WTC11 (cell line): ENCODE measurements at regions not wholly inside any gene's neighbourhood (a gene's known extent, or its start where the extent isn't known, plus 50 kb on each side); places are given as distances from the start of the nearest gene placed in this dataset.
A peak's percentile ranks its signal among the peaks of the same experiment; 100 is the strongest.

Experiments used
- ATAC-seq: fragments of 200-7000 bp; cut with Tn5 transposase; 2 replicates; pipeline ENCODE4 v1.10.0; 2021; ENCODE audit warnings: mild to moderate bottlenecking, moderate library complexity
- CTCF ChIA-PET: fragments of 300-600 bp; sonication (Branson Sonifier 250); formaldehyde crosslinking; loops from one replicate; lab custom pipeline; 2021; ENCODE audit warnings: antibody characterized with exemption; lab: Charles Lee
- POLR2A ChIA-PET: fragments of 350-600 bp; sonication (Branson Sonifier 250); formaldehyde crosslinking; loops from one replicate; lab custom pipeline; 2021; ENCODE audit warnings: antibody characterized with exemption; lab: Charles Lee
- DNase-seq: peaks from one replicate; pipeline ENCODE4 v3.0.0; 2021; ENCODE audit warnings: low spot score
- H3K27ac Mint-ChIP-seq: 2 replicates; pipeline ENCODE4 v1.8.0; 2021; ENCODE audit warnings: mixed read lengths
- H3K27me3 Mint-ChIP-seq: 2 replicates; pipeline ENCODE4 v1.8.0; 2021; ENCODE audit warnings: low read depth, mild to moderate bottlenecking, moderate library complexity, mixed read lengths
- H3K36me3 Mint-ChIP-seq: 2 replicates; pipeline ENCODE4 v1.8.0; 2021; ENCODE audit warnings: mixed read lengths
- H3K4me1 Mint-ChIP-seq: 2 replicates; pipeline ENCODE4 v1.8.0; 2022; ENCODE audit warnings: mixed read lengths
- H3K4me3 Mint-ChIP-seq: 2 replicates; pipeline ENCODE4 v1.8.0; 2021; ENCODE audit warnings: mild to moderate bottlenecking, moderate library complexity, mixed read lengths
- H3K9me3 Mint-ChIP-seq: 2 replicates; pipeline ENCODE4 v1.8.0; 2021; ENCODE audit warnings: mixed read lengths
- CREM ChIP-seq: sonication (generic); formaldehyde crosslinking; IDR thresholded peaks from 2 replicates; pipeline ENCODE4 v1.8.1; 2022; ENCODE audit warnings: mild to moderate bottlenecking, missing genetic modification reagents, moderate library complexity
- E2F4 ChIP-seq: sonication (generic); formaldehyde crosslinking; IDR thresholded peaks from 2 replicates; pipeline ENCODE4 v1.8.1; 2022; ENCODE audit warnings: low read depth, mild to moderate bottlenecking, moderate library complexity, missing genetic modification reagents, borderline replicate concordance
- ESRRA ChIP-seq: sonication (generic); formaldehyde crosslinking; IDR thresholded peaks from 2 replicates; pipeline ENCODE4 v1.8.1; 2022; ENCODE audit warnings: mild to moderate bottlenecking, missing genetic modification reagents, borderline replicate concordance
- OVOL2 ChIP-seq: fragments of 250-450 bp; sonication (Bioruptor Pico); IDR thresholded peaks from 2 replicates; pipeline ENCODE4 v1.9.0; 2021; ENCODE audit warnings: mild to moderate bottlenecking, borderline replicate concordance
- RELA ChIP-seq: sonication (generic); formaldehyde crosslinking; IDR thresholded peaks from 2 replicates; pipeline ENCODE4 v1.8.1; 2022; ENCODE audit warnings: missing genetic modification reagents, mild to moderate bottlenecking, borderline replicate concordance
- SOX15 ChIP-seq: fragments of 250-450 bp; sonication (Bioruptor Pico); IDR thresholded peaks from 2 replicates; pipeline ENCODE4 v1.9.0; 2021; ENCODE audit warnings: mild to moderate bottlenecking
- USF1 ChIP-seq: sonication (generic); formaldehyde crosslinking; IDR thresholded peaks from 2 replicates; pipeline ENCODE4 v1.8.0; 2022; ENCODE audit warnings: mild to moderate bottlenecking, missing genetic modification reagents
- ZNF138 ChIP-seq: sonication (generic); formaldehyde crosslinking; conservative IDR thresholded peaks from 2 replicates; pipeline ENCODE4 v1.8.1; 2022; ENCODE audit warnings: mild to moderate bottlenecking, moderate library complexity, missing genetic modification reagents
- ZNF281 ChIP-seq: sonication (generic); formaldehyde crosslinking; IDR thresholded peaks from 2 replicates; pipeline ENCODE4 v1.8.0; 2023; ENCODE audit warnings: mild to moderate bottlenecking, missing genetic modification reagents
- ZNF423 ChIP-seq: fragments of 250-450 bp; sonication (Bioruptor Pico); IDR thresholded peaks from 2 replicates; pipeline ENCODE4 v2.1.2; 2022; ENCODE audit warnings: mild to moderate bottlenecking, moderate library complexity
- TF ChIP-seq, protein P1 (sequence below): sonication (generic); formaldehyde crosslinking; IDR thresholded peaks from 2 replicates; pipeline ENCODE4 v1.8.1; 2023; ENCODE audit warnings: mild to moderate bottlenecking, missing genetic modification reagents, borderline replicate concordance
- TF ChIP-seq, protein P2 (sequence below): sonication (generic); formaldehyde crosslinking; IDR thresholded peaks from 2 replicates; pipeline ENCODE4 v1.8.0; 2022; ENCODE audit warnings: mild to moderate bottlenecking, missing genetic modification reagents
- TF ChIP-seq, protein P3 (sequence below): fragments of 250-450 bp; sonication (Bioruptor Pico); IDR thresholded peaks from 2 replicates; pipeline ENCODE4 v2.1.2; 2022; ENCODE audit warnings: mild to moderate bottlenecking, moderate library complexity
- TF ChIP-seq, protein P4 (sequence below): sonication (generic); formaldehyde crosslinking; IDR thresholded peaks from 2 replicates; pipeline ENCODE4 v1.8.0; 2023; ENCODE audit warnings: missing genetic modification reagents, mild to moderate bottlenecking, borderline replicate concordance
- TF ChIP-seq, protein P5 (sequence below): fragments of 250-450 bp; sonication (Bioruptor Pico); IDR thresholded peaks from 2 replicates; pipeline ENCODE4 v1.9.0; 2021; ENCODE audit warnings: mild to moderate bottlenecking

DNA sequence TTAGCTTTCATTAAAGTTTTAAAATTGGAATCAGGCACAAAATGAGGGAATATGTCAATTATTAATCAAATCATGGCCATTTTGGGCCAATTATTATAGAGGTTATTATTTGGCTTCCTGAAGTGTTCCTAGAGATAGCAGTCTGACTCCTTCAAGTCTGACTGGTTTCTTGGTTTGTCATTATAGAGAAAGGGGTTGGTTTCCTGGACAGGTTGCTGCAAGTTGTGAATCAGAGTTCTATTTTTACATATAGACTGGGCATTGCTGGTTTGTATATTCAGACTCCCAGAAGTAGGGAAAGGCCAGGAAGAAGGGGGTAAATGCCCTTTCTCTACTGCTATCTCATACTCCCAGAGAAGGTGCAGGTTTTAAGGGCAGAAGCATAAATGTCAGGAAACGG, 121.4 kb upstream of the CEP162 start (continued):
- TF ChIP-seq, protein P1, sequence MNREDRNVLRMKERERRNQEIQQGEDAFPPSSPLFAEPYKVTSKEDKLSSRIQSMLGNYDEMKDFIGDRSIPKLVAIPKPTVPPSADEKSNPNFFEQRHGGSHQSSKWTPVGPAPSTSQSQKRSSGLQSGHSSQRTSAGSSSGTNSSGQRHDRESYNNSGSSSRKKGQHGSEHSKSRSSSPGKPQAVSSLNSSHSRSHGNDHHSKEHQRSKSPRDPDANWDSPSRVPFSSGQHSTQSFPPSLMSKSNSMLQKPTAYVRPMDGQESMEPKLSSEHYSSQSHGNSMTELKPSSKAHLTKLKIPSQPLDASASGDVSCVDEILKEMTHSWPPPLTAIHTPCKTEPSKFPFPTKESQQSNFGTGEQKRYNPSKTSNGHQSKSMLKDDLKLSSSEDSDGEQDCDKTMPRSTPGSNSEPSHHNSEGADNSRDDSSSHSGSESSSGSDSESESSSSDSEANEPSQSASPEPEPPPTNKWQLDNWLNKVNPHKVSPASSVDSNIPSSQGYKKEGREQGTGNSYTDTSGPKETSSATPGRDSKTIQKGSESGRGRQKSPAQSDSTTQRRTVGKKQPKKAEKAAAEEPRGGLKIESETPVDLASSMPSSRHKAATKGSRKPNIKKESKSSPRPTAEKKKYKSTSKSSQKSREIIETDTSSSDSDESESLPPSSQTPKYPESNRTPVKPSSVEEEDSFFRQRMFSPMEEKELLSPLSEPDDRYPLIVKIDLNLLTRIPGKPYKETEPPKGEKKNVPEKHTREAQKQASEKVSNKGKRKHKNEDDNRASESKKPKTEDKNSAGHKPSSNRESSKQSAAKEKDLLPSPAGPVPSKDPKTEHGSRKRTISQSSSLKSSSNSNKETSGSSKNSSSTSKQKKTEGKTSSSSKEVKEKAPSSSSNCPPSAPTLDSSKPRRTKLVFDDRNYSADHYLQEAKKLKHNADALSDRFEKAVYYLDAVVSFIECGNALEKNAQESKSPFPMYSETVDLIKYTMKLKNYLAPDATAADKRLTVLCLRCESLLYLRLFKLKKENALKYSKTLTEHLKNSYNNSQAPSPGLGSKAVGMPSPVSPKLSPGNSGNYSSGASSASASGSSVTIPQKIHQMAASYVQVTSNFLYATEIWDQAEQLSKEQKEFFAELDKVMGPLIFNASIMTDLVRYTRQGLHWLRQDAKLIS: no peak
- TF ChIP-seq ZNF423 (CRISPR knock-in tag) (no peak), USF1 (CRISPR knock-in tag) (no peak)

DNA sequence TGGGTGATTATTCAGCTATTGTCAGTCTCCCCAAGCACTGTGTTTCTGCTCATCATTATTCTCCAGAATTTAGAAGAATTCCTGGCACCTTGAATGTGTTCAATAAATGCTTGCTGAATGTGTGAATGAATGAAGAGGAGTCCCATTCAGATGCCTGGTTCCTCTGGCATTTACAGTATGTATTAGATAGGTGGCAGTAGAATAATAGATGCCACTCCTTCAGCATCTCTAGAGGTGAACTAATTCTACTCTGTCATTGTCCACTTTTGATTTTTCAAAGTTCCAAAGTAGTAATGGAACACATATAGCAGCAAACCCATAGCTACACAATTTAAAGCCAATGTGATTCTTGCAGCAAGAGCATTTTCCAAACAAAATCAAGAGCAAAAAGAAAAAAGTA, 118.9 kb upstream of the CEP162 start:
- no peaks in the 10 kb centered on the region for H3K27me3 Mint-ChIP-seq
- ChIA-PET POLR2A (no interaction called here), CTCF (interaction anchor here (1.3 kb wide), 1 partner anchor 10 kb away, joined by 4 read pairs; no protein-coding TSS in a partner anchor)
- no peak for TF ChIP-seq ESRRA
- no peak for TF ChIP-seq SOX15
- no peak for TF ChIP-seq RELA (CRISPR knock-in tag)
- TF ChIP-seq CREM: no peak
- TF ChIP-seq USF1 (CRISPR knock-in tag): no peak
- no peak for TF ChIP-seq E2F4 (CRISPR knock-in tag)
- no peak for TF ChIP-seq ZNF138 (CRISPR knock-in tag)
- TF ChIP-seq, protein P2, sequence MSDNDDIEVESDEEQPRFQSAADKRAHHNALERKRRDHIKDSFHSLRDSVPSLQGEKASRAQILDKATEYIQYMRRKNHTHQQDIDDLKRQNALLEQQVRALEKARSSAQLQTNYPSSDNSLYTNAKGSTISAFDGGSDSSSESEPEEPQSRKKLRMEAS (CRISPR knock-in tag): no peak
- no peak for TF ChIP-seq ZNF281 (CRISPR knock-in tag)
- TF ChIP-seq, protein P3, sequence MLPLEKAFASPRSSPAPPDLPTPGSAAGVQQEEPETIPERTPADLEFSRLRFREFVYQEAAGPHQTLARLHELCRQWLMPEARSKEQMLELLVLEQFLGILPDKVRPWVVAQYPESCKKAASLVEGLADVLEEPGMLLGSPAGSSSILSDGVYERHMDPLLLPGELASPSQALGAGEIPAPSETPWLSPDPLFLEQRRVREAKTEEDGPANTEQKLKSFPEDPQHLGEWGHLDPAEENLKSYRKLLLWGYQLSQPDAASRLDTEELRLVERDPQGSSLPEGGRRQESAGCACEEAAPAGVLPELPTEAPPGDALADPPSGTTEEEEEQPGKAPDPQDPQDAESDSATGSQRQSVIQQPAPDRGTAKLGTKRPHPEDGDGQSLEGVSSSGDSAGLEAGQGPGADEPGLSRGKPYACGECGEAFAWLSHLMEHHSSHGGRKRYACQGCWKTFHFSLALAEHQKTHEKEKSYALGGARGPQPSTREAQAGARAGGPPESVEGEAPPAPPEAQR: no peak
- TF ChIP-seq, protein P4, sequence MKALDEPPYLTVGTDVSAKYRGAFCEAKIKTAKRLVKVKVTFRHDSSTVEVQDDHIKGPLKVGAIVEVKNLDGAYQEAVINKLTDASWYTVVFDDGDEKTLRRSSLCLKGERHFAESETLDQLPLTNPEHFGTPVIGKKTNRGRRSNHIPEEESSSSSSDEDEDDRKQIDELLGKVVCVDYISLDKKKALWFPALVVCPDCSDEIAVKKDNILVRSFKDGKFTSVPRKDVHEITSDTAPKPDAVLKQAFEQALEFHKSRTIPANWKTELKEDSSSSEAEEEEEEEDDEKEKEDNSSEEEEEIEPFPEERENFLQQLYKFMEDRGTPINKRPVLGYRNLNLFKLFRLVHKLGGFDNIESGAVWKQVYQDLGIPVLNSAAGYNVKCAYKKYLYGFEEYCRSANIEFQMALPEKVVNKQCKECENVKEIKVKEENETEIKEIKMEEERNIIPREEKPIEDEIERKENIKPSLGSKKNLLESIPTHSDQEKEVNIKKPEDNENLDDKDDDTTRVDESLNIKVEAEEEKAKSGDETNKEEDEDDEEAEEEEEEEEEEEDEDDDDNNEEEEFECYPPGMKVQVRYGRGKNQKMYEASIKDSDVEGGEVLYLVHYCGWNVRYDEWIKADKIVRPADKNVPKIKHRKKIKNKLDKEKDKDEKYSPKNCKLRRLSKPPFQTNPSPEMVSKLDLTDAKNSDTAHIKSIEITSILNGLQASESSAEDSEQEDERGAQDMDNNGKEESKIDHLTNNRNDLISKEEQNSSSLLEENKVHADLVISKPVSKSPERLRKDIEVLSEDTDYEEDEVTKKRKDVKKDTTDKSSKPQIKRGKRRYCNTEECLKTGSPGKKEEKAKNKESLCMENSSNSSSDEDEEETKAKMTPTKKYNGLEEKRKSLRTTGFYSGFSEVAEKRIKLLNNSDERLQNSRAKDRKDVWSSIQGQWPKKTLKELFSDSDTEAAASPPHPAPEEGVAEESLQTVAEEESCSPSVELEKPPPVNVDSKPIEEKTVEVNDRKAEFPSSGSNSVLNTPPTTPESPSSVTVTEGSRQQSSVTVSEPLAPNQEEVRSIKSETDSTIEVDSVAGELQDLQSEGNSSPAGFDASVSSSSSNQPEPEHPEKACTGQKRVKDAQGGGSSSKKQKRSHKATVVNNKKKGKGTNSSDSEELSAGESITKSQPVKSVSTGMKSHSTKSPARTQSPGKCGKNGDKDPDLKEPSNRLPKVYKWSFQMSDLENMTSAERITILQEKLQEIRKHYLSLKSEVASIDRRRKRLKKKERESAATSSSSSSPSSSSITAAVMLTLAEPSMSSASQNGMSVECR (CRISPR knock-in tag): no peak
- TF ChIP-seq, protein P5, sequence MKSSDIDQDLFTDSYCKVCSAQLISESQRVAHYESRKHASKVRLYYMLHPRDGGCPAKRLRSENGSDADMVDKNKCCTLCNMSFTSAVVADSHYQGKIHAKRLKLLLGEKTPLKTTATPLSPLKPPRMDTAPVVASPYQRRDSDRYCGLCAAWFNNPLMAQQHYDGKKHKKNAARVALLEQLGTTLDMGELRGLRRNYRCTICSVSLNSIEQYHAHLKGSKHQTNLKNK (CRISPR knock-in tag): no peak
- TF ChIP-seq OVOL2 (CRISPR knock-in tag): no peak
- no peak overlapping the region for H3K4me3 Mint-ChIP-seq
- H3K36me3 Mint-ChIP-seq: no peaks in the 10 kb centered on the region
- no peak overlapping the region for H3K27ac Mint-ChIP-seq
- ATAC-seq: peak; percentile 47; the same call in 1 of the 2 replicates
- H3K9me3 Mint-ChIP-seq: no peaks in the 10 kb centered on the region
- no peaks in the 10 kb centered on the region; the same call in 1 of the 2 replicates for H3K4me1 Mint-ChIP-seq
- DNase-seq: no peak
